HG03159 (cell line): ENCODE measurements at regions not wholly inside any gene's neighbourhood (a gene's known extent, or its start where the extent isn't known, plus 50 kb on each side); places are given as distances from the start of the nearest gene placed in this dataset.
"Not testable (repeated sequence)": the region's sequence is repeated elsewhere in the genome, so short reads cannot be mapped to it uniquely, and the experiment has no call there.

Source experiments
- ATAC-seq: cut with Tn5 transposase; IDR thresholded peaks from one replicate; pipeline ENCODE4 v1.9.1; 2021; ENCODE audit warnings: mild to moderate bottlenecking, moderate library complexity; ENCODE audit not compliant: unreplicated experiment

GRCh38 chr13:107827840-107828549 lies 387.3 kb downstream of the LIG4 start:
- no peak for ATAC-seq

GRCh38 chr13:107824635-107825034 lies 390.7 kb downstream of the LIG4 start:
- no peak for ATAC-seq

- ATAC-seq, result no peak
These were observed 393.3 kb downstream of the LIG4 start for GRCh38 chr13:107822006-107822405.

- no peak for ATAC-seq
These were observed 393.8 kb downstream of the LIG4 start for GRCh38 chr13:107821492-107821891.

- ATAC-seq, result no peak
These were observed 396.3 kb downstream of the LIG4 start for GRCh38 chr13:107819071-107819470.

GRCh38 chr13:107817647-107818287 lies 397.6 kb downstream of the LIG4 start:
- ATAC-seq, result no peak

- ATAC-seq, result no peak
These were observed 403.3 kb downstream of the LIG4 start for GRCh38 chr13:107812014-107812412.

- ATAC-seq, result no peak
These were observed 403.9 kb downstream of the LIG4 start for GRCh38 chr13:107811233-107812013.

GRCh38 chr13:107809125-107809524 lies 406.2 kb downstream of the LIG4 start:
- ATAC-seq, result no peak

- ATAC-seq, result no peak
These were observed 406.9 kb downstream of the LIG4 start for GRCh38 chr13:107808389-107808788.

GRCh38 chr13:107807306-107808073 lies 407.8 kb downstream of the LIG4 start:
- ATAC-seq, result no peak

- ATAC-seq, result no peak
These were observed 408.6 kb downstream of the LIG4 start for GRCh38 chr13:107806726-107807125.

- ATAC-seq, result no peak
These were observed 411.4 kb downstream of the LIG4 start for GRCh38 chr13:107803822-107804495.

- ATAC-seq, result no peak
These were observed 413.7 kb downstream of the LIG4 start for GRCh38 chr13:107801621-107802020.

- no peak for ATAC-seq
These were observed 416.3 kb downstream of the LIG4 start for GRCh38 chr13:107799001-107799400.

- ATAC-seq, result no peak
These were observed 424.9 kb downstream of the LIG4 start for GRCh38 chr13:107790397-107790796.

GRCh38 chr13:107788464-107789165 lies 426.7 kb downstream of the LIG4 start:
- ATAC-seq, result no peak

- not testable (repeated sequence) for ATAC-seq
These were observed 432.7 kb downstream of the LIG4 start for GRCh38 chr13:107782646-107783045.

GRCh38 chr13:107778094-107778493 lies 437.2 kb downstream of the LIG4 start:
- ATAC-seq, result no peak

GRCh38 chr13:107770541-107770940 lies 444.8 kb downstream of the LIG4 start:
- no peak for ATAC-seq
